ENCODE measurements at regions not wholly inside any gene's neighbourhood (a gene's known extent, or its start where the extent isn't known, plus 50 kb on each side); places are given as distances from the start of the nearest gene placed in this dataset.

DNA sequence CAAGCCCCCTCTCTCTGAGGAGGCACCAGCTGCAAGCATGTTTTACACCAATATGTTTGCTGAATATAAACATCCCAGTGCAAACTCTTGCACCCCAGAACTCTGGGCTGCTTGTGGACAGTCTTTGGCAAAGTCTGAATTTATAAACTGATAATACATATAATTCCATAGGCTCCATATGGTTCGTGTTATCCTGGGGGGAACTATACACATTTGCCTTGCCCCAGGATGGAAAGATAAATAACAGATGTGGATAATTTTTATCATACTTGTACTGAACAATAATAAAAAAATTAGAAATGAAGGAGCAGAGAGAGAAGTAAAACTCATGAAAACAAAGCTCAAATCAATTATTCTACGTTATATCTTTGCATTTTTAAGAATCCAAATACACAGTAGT is 50.6 kb upstream of the GAS1 start:
- TF ChIP-seq, protein P1, sequence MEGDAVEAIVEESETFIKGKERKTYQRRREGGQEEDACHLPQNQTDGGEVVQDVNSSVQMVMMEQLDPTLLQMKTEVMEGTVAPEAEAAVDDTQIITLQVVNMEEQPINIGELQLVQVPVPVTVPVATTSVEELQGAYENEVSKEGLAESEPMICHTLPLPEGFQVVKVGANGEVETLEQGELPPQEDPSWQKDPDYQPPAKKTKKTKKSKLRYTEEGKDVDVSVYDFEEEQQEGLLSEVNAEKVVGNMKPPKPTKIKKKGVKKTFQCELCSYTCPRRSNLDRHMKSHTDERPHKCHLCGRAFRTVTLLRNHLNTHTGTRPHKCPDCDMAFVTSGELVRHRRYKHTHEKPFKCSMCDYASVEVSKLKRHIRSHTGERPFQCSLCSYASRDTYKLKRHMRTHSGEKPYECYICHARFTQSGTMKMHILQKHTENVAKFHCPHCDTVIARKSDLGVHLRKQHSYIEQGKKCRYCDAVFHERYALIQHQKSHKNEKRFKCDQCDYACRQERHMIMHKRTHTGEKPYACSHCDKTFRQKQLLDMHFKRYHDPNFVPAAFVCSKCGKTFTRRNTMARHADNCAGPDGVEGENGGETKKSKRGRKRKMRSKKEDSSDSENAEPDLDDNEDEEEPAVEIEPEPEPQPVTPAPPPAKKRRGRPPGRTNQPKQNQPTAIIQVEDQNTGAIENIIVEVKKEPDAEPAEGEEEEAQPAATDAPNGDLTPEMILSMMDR (IDR thresholded peaks at IDR 0.05): no peak
- TF ChIP-seq POLR2A (IDR thresholded peaks at IDR 0.05) (no peak), POLR2AphosphoS5 (IDR thresholded peaks at IDR 0.05; ENCODE audit: insufficient read depth in 1 of 2, low read depth in 1 of 2) (no peak)

Measured in vagina (tissue), 2 donors.